Suppressor macrophage treated with lipopolysaccharide for 1 hour (primary cell): ENCODE measurements at regions not wholly inside any gene's neighbourhood (a gene's known extent, or its start where the extent isn't known, plus 50 kb on each side); places are given as distances from the start of the nearest gene placed in this dataset.
"Not testable (repeated sequence)": the region's sequence is repeated elsewhere in the genome, so short reads cannot be mapped to it uniquely, and the experiment has no call there.

ENCODE experiments used
- DNase-seq, 3 donors: peaks; one replicate each; pipeline ENCODE4 v3.0.0-alpha.2; 2020 to 2022

DNA sequence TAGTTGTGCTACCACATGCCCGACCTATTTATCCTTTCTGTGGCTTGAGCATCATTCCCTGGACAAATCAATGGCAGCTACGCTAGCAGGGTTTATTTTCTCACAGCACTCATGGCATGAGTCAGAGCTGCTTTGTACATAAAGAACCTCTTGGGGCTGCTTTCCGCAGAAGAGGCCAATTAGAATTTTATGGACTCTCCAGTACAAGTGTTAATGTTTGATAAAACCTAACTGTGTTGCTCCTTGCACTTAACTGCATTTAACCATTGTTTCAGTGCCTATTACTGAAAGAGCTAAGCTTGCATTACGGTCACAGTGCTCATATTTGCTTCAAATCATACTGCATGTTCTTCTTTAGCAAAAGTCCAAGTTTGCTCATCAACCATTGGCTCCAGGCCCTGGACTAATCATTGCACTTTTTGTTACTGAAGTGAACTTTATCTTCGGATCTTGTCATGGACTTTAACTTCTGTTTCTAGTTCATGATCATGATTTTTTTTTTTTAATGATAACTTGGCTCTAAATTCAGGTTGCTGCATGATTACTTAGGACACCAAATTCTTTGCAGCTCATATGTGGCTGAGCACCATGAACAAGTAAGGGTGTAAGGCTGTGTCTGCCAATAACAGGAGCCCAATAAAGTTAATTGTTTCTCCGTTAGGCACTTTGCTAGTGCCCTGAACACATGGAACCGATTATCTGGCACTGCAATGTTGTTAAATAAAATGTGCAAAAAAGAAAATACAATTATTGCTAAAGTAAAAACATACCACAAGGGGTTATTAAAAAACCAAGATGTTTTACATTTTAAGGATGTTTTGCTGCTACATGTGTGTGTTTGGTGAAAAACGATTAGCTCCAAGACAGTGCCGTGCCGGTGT lies 492.2 kb downstream of the KCNJ2 start:
- DNase-seq, result no peak

GRCh38 chr17:70668276-70668937 lies 499.1 kb downstream of the KCNJ2 start:
- DNase-seq, result no peak

DNA sequence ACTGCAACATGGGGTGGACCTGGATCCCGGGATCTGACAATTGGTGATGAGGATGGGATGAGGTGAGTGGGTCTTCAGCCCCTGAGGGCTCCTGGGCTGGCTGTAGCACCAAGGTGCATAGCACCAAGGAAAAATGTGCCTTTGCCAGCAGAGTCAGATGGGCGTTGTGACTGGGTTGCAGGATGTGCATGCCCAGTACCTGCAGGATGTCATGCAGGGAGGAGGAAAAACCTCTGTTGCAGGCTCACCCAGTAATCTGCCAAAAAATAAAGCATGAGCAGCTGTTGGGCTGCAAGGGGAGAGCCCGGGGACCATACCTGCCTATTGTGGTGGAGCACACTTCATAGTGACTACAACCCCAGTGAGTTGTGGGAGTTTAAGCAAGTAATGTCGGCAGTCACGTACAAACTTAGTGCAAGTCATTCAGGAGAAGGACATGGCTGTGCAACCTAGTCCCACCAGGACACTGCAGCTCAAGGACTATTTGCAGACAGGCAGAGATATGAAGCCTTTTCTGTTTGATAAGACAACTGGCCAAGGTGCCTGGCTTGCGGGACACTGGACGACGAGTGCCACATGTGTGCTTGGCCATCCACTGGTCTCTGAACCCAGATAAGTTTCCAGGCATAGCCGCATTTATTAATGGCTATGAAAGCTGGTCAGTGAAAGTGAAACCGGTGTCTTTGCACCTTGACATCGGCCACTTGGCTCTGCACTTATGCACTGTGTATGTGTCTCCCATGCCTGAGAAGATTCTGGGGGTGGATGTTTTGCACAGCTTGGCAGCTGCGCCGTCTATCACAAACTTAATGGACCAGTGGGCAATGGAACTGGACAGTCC lies 499.8 kb downstream of the KCNJ2 start:
- DNase-seq, result no peak

GRCh38 chr17:70674061-70674460 lies 504.7 kb downstream of the KCNJ2 start:
- DNase-seq, result no peak

- DNase-seq, result peak; percentile 13 to 44 (median 33)
Observed at GRCh38 chr17:70675070-70675590, 505.8 kb downstream of the KCNJ2 start.

- peak in 2 of 3 donors; percentile 28 to 41 for DNase-seq
Observed at GRCh38 chr17:70677783-70678647, 508.7 kb downstream of the KCNJ2 start.

DNA sequence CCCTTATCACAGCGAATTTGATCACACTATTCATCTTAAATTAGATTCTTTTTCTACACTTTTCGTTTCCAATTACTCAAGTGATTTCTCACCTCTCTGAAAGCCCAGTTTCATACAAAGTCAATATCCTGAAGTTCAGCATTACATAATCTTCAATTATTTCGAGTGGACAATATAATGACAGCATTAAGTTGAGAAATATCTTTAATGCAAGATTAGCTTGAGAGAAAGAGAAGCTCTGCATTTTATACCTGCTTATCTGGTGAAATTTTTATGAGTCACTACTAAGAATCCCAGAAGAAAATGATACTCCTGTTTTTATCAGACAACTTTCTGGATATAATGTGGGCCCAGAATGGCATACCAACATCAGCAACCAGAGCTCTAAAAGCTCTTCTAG lies 509.6 kb downstream of the KCNJ2 start:
- no peak for DNase-seq

- DNase-seq, result no peak
Observed at GRCh38 chr17:70683936-70684335, 514.6 kb downstream of the KCNJ2 start.

GRCh38 chr17:70687421-70687820 lies 518.1 kb downstream of the KCNJ2 start:
- no peak for DNase-seq

DNA sequence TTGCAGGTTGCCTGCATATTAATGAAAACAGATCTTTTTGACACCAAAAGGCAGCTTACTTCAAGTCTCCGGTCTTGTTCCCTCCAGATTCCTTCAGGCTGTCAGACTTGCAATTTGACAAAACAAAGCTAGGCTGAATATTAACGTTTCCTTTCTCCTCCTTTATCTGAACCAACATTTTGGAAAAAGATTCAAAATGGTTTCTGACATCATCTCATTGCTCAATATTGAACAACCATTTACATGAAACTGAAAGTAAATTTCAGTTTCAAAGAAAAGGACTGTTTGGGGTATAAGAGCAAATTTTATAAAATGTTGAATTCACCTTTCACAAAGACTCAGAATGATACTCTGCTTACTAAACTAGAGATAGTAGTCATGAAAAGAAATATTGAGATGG lies 521.8 kb downstream of the KCNJ2 start:
- DNase-seq, result peak in 1 of 3 donors; percentile 10

DNA sequence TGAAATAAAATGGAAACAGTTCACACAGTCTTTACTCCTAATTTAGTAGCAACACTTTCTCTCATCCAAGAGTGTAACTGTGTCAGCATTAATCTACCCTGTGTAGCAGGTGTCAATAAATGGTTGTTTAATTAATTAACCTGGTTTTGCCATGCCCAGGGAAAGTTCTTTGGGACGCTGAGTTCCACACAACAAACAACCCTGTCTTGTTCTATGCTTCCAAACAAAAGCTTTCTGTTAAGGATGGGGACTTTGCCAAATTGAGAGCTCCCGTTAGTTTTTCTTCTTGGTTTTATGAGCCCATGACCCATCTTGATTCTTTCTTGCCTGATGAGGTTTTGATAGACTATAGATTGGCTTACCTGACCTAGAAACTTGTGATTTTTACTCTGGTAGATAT lies 530.1 kb downstream of the KCNJ2 start:
- DNase-seq, result no peak

GRCh38 chr17:70702683-70703255 lies 533.4 kb downstream of the KCNJ2 start:
- no peak for DNase-seq

GRCh38 chr17:70709596-70709995 lies 540.3 kb downstream of the KCNJ2 start:
- no peak for DNase-seq

DNA sequence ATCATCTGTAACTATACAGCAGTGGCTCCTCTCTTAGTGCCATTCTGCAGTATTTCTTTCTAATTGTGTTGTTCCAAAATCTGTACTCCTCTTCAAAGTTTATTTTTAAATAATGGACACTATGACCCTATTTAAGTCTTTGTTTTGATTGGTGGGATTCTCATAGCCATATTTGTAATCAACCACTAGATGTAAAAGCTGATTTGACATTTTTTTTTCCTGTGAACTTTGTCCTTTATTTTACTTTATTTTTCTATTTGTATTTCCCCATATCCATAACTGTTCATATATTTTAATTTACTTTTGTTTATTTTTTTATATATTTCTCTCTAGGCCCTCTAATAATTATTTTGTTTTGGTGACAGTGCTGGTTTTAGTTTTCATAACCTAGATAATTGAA lies 544.4 kb downstream of the KCNJ2 start:
- no peak for DNase-seq

- DNase-seq, result no peak
Observed at GRCh38 chr17:70716551-70716950, 547.2 kb downstream of the KCNJ2 start.

DNA sequence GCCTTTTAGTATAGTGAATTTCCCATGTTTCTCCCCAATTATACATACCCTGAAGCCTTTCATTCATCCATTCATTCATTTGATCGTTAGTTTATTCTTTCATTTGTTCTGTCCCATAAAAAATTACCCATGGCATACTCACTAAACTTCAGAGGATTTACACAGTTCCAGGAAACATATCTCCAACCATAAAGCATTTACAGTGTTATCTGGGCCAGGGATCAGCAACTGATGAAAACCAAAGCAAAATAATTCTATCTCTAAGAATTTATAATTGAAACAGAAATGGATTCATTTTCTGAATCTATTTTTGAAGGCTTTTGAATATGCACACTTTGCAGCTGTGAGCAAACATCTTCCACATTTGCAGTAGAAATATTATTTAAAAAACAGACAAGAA lies 547.7 kb downstream of the KCNJ2 start:
- DNase-seq, result no peak

DNA sequence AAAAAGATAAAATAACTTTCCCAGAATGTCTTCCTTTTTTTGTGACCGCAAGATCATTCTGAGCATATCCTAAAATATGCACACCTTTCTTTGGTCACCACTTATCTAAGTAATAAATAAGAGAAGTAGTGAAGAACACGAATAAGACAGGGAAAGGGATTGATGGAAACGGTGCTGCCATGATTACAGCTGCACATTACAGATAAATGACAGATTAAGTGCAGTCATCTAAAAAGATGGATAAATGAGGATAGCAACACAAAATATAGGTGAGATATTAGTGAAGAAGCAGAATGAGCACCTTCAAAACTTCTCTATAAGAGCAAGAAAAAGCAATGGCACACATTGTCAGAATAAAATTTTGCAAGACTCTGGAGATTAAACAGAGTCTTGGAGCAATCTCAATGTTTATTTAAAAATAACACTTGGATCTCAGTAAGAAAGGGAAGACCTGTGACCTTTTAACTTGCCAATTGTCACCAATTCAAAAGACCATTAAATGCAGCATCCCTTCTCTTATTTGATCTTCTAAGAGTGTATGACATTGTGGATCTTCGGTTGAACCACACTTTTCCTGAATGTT lies 567.1 kb downstream of the KCNJ2 start:
- DNase-seq, result no peak

- no peak for DNase-seq
Observed at GRCh38 chr17:70739065-70739464, 569.7 kb downstream of the KCNJ2 start.

DNA sequence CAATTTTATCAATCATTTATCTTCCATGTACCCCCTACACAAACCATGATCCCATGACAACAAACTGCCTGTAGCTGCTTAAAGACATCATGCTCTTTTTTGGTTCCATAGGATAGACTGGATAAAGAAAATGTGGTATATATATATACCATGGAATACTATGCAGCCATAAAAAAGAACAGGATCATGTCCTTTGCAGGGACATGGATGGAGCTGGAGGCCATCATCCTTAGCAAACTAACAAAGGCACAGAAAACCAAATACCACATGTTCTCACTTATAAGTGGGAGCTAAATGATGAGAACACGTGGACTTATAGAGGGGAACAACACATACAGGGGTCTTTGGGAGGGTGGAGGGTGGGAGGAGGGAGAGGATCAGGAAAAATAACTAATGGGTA lies 577.2 kb downstream of the KCNJ2 start:
- not testable (repeated sequence) for DNase-seq

- no peak for DNase-seq
Observed at GRCh38 chr17:70750983-70751382, 581.7 kb downstream of the KCNJ2 start.

GRCh38 chr17:70752461-70752860 lies 583.1 kb downstream of the KCNJ2 start:
- not testable (repeated sequence) for DNase-seq
